DMS79 (cell line): ENCODE measurements at regions not wholly inside any gene's neighbourhood (a gene's known extent, or its start where the extent isn't known, plus 50 kb on each side); places are given as distances from the start of the nearest gene placed in this dataset.
"Not testable (repeated sequence)": the region's sequence is repeated elsewhere in the genome, so short reads cannot be mapped to it uniquely, and the experiment has no call there.

Experiments used
- DNase-seq: peaks from one replicate; lab custom pipeline; 2025; lab: John Stamatoyannopoulos, UW

DNA sequence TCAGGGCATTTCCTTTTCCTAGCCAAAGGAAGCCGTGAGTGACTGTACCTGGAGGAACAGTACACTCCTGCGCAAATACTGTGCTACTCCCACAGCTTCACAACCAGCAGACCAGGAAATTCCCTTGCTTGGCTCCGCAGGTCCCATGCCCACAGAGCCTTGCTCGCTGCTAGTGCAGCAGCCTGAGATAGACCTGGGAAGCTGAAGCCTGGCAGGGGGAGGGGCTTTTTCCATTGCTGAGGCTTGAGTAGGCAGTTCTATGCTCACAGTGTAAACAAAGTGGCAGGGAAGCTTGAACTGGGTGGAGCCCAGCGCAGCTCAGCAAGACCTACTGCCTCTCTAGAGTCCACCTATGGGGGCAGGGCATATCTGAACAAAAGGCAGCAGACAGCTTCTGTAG, 291.2 kb downstream of the HGF start:
- DNase-seq = no peak

- DNase-seq = not testable (repeated sequence)
These were observed 291.6 kb downstream of the HGF start for GRCh38 chr7:81478201-81478600.

GRCh38 chr7:81473236-81473635, 296.6 kb downstream of the HGF start:
- no peak for DNase-seq

DNA sequence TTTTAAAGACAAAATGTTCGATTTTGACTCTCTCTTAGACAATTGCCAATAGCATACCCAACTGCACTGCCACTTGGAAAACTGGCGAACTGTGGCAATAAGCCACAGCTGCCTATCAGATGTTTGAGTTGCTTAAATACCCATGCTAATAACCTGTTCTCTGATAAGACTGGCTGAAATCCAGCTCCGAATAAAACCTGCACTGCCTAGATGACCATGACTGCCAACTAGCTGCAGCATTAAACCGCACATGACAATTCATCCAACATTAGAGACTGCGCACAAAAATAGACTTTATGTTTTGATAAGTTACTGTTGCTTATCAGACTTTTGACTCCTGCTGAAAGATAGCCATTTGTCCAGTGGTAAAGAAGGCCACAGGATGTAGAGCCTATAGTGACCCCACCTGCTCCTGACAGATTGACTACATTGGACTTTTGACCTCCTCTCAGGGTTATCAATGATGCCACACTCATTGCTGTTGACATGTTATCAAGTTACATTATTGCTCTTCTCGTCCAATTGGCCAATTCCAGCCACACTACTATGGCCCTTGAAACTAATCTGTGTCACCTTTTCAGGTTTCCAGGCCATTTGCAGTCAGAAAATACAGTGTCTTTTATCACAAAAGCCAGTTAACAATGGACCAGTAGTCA, 299.0 kb downstream of the HGF start:
- DNase-seq = no peak

- DNase-seq = peak; percentile 28
These were observed 299.8 kb downstream of the HGF start for GRCh38 chr7:81469869-81470723.

GRCh38 chr7:81469153-81469868, 300.5 kb downstream of the HGF start:
- DNase-seq = no peak

DNA sequence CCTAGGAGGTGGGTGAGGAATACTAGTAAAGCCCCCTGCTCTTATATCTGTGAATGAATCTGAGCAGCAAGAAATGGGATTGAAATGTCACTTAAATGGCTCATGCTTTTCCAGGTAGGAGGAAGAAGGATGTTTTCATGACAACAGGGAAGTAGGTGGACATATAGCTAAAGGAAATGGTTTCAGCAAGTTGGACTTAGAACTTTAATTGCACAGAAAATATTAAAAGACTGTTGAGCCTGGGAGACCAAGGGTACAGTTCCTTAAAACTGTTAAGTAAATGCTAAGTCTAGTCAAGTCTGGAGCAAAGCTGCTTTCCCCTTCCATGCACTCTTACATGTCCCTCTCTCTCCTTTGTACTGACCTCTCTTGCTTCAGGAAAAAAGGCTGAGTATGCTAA, 301.3 kb downstream of the HGF start:
- no peak for DNase-seq

- DNase-seq = no peak
These were observed 301.9 kb downstream of the HGF start for GRCh38 chr7:81467964-81468363.

DNA sequence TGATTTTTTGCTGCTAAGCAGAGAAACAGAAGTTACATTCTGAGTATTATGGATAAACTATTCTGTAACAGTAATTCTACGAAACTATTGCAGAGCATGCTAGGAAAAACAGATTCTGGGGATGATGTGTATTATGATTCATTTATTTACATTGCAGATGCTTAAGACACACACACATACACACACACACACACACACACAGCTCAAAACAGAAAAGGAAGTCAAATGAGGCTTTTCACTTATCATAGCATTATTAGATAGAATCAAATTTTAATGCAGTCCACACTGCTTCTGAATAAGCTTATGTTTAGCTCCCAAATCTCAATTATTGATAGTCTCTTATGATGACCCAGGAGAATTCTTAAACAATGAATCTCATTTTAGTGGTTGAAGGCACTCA, 307.2 kb downstream of the HGF start:
- DNase-seq = no peak

GRCh38 chr7:81460250-81461045, 309.4 kb downstream of the HGF start:
- no peak for DNase-seq

DNA sequence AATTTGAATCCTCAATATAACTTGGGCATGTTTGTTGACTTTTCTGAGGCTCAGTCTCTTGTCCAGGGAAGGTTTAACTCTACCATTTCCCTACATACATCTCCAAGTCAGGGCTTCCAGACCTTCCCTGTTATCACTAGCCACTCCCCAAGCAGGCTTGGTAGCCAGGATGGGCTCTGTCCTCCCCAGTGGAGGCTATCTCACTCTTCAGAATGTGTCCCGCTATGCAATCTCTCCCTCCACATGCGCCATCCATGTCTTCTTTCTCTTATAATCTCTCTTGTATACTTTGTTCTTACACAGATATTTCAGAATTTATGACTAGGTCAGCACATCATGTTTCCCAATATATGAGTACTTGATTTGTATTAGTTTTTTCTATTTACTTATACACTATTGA, 310.4 kb downstream of the HGF start:
- DNase-seq = no peak

GRCh38 chr7:81457852-81458522, 311.9 kb downstream of the HGF start:
- peak; percentile 17 for DNase-seq

DNA sequence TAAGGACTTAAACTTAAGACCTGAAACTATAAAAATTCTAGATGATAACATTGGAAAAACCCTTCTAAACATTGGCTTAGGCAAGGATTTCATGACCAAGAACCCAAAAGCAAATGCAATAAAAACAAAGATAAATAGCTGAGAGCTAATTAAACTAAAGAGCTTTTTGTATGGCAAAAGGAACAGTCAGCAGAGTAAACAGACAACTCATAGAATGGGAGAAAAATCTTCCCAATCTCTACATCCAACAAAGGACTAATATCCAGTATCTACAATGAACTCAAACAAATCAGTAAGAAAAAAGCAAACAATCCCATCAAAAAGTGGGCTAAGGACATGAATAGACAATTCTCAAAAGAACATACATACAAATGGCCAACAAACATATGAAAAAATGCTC, 316.1 kb downstream of the HGF start:
- DNase-seq = not testable (repeated sequence)

DNA sequence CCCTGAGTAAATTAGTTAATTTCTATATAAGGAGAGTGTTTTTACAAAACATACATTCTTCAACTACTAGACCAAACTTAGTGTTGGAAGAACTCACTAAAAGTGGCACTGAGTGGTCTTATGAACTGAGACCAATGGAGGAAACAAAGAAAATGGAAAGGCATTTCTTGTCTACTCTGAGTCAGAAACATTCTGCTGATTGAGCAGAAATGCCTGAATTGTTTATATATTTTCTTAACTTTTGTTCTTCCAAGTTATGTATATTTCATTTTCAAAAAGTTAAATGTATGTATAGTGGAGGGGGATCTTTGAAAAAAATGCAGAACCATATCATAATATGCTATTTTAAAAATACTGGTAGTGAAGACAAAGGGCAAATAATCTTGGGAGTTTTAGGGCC, 320.7 kb downstream of the HGF start:
- DNase-seq = no peak

- DNase-seq = no peak
These were observed 322.4 kb downstream of the HGF start for GRCh38 chr7:81447351-81447952.

DNA sequence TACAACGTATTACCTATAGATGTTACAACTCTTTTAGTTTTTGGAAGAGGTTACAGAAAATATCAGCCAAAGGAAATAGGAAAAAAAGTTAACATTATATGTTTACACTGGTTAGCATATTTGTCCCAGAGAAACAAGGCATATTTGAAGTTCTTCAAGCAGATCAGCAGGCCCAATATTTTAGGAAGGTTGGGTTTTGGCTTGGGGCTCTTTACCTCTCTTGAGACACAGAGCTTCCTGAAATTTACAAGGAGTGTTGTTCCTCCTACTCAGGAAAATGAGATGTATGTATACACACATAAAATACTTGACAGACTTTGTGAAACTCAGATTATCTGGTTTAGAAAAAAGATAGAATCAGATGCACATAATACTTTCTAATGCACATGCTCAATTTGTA, 323.6 kb downstream of the HGF start:
- no peak for DNase-seq

DNA sequence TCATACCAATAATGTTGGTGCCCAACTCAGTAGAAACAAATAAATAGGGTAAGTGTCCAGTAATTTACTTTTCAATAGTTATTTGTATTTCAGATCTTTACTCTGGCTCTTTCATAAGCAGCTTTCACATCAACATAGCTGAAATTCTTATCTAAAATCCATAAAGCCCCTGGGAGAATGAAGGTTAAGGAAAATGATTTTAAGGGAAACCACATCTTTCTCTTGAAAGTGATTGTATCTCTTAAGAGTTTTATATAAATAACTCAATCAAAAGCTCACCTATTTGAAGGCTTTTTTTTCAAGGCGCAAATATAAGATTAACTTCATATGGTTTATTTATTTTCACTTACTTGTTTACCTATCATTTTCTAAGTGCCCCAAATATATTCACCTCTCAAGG, 324.4 kb downstream of the HGF start:
- DNase-seq = no peak

DNA sequence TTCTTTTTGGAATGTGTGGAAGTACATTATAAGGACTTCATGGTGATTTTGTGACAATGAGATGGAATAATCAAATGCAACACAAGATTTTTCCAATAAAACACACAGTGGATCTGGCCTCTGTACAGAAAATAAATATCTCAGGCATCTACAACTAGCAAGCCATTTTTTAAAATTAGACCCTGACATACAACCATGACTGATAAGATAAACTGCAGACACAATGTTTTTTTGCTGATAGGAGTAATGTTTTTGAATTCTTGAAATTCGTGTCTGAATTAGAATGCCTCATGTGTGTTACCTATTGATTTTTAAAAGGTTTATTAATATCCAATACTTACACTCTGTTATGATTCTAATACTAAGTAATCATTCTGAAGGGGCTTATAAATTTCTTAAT, 328.1 kb downstream of the HGF start:
- no peak for DNase-seq

DNA sequence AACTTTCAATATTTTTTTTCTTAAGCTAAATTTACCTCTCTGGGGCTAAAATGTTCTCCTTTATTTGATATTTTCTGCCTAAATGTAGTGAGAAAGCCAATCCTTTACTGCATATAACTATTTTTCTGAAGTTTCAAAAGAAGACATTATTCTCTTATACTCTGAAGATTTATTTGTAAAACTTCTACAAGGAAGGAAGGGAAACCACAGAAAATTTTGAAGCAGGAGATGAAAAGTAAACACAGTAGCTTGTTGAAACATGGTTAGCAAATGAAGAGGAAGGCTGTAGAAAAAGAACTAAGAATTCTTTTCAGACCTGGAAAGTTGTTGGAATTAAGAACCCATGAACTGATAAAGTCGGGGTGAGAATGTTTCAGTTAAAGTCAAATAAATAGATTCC, 330.3 kb downstream of the HGF start:
- DNase-seq = no peak

GRCh38 chr7:81437160-81437559, 332.7 kb downstream of the HGF start:
- DNase-seq = not testable (repeated sequence)

DNA sequence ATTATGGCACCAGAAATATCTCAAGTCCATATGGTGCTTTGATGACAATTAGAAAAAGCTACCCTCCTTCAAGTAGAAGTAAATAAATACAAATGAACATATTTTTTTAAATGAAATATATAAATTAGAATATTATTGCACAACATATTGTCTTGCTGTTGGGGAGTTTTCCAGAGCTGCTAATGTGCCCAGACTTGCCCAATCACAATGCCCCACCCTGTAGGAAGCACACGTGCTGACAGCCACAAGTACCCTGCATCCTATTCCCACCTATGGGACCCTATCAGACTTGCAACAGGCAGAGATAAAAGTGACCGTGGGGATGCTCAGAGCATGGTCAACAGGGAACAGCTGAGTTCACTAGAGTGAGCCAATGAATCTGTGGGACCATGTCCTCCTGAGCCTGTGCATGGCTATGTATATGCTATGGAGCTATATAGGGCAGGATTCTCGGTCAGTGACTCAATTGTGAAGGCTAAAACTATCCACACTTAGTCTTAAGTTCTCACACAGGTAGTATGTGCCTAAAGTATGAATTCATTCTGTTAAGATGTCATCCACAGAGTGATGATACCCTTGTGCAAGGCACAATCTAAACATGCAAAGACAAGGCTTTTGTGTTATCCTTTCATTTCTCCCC, 336.0 kb downstream of the HGF start:
- DNase-seq = no peak
